HepG2 (cell line): ENCODE measurements at regions not wholly inside any gene's neighbourhood (a gene's known extent, or its start where the extent isn't known, plus 50 kb on each side); places are given as distances from the start of the nearest gene placed in this dataset.

Source experiments
- BRCA1 ChIP-seq: sonication (generic); formaldehyde crosslinking; IDR thresholded peaks from 2 replicates; pipeline ENCODE4 v1.4.0; 2020; ENCODE audit warnings: missing genetic modification reagents
- CEBPB ChIP-seq: IDR thresholded peaks from 2 replicates; pipeline ENCODE4 v1.6.1; 2011; ENCODE audit warnings: low read depth, low read length, improper control_type of control experiment, borderline replicate concordance
- CEBPZ ChIP-seq: IDR thresholded peaks from 2 replicates; pipeline ENCODE4 v1.6.1; 2012; ENCODE audit warnings: low read length, improper control_type of control experiment
- CTCF ChIP-seq: sonication (generic); formaldehyde crosslinking; IDR thresholded peaks from 2 replicates; pipeline ENCODE4 v1.5.0; 2020; ENCODE audit warnings: mild to moderate bottlenecking, missing genetic modification reagents, moderate library complexity
- ESRRA ChIP-seq: sonication (generic); formaldehyde crosslinking; IDR thresholded peaks from 2 replicates; pipeline ENCODE4 v1.5.1; 2020; ENCODE audit warnings: mild to moderate bottlenecking, low read depth, missing genetic modification reagents
- MAX ChIP-seq: IDR thresholded peaks from 2 replicates; pipeline ENCODE4 v1.6.1; 2012; ENCODE audit warnings: inconsistent platforms
- PATZ1 ChIP-seq: sonication (generic); formaldehyde crosslinking; IDR thresholded peaks from 2 replicates; pipeline ENCODE4 v1.4.0; 2020; ENCODE audit warnings: missing genetic modification reagents
- POLR2AphosphoS2 ChIP-seq: IDR thresholded peaks from 2 replicates; pipeline ENCODE4 v1.6.1; 2011; ENCODE audit warnings: low read depth, low read length, improper control_type of control experiment
- RAD21 ChIP-seq: fragments of 450-650 bp; formaldehyde crosslinking; IDR thresholded peaks from 2 replicates; pipeline ENCODE4 v1.5.0; 2020; ENCODE audit warnings: mild to moderate bottlenecking
- SAFB2 ChIP-seq: sonication (generic); formaldehyde crosslinking; IDR thresholded peaks from 2 replicates; pipeline ENCODE4 v1.5.1; 2020; ENCODE audit warnings: missing genetic modification reagents, low read depth, mild to moderate bottlenecking, borderline replicate concordance
- SNRNP70 ChIP-seq: fragments of 200-400 bp; formaldehyde crosslinking; IDR thresholded peaks from 2 replicates; pipeline ENCODE4 v1.6.1; 2017; ENCODE audit warnings: mild to moderate bottlenecking, low read depth, low read length, moderate library complexity
- SUZ12 ChIP-seq: fragments of 150-350 bp; IDR thresholded peaks from 2 replicates; pipeline ENCODE4 v1.6.1; 2014; ENCODE audit warnings: low read depth, low read length

GRCh38 chr5:6302684-6303083 lies 75.7 kb downstream of the MED10 start:
- no peak for TF ChIP-seq CEBPZ
- no peak for TF ChIP-seq CEBPB
- TF ChIP-seq POLR2AphosphoS2, result no peak
- no peak for TF ChIP-seq ESRRA (CRISPR knock-in tag)
- no peak for TF ChIP-seq CTCF (CRISPR knock-in tag)
- no peak for TF ChIP-seq MAX
- TF ChIP-seq PATZ1, result no peak
- TF ChIP-seq SNRNP70, result no peak
- no peak for TF ChIP-seq SUZ12
- TF ChIP-seq BRCA1 (CRISPR knock-in tag), result no peak
- no peak for TF ChIP-seq SAFB2
- no peak for TF ChIP-seq RAD21 (CRISPR knock-in tag)
